GM18517 (cell line): ENCODE measurements at regions not wholly inside any gene's neighbourhood (a gene's known extent, or its start where the extent isn't known, plus 50 kb on each side); places are given as distances from the start of the nearest gene placed in this dataset.

Experiments
- ATAC-seq: cut with Tn5 transposase; IDR thresholded peaks from one replicate; pipeline ENCODE4 v1.9.1; 2021; ENCODE audit warnings: mild to moderate bottlenecking, moderate library complexity; ENCODE audit not compliant: unreplicated experiment

- no peak for ATAC-seq
Observed at GRCh38 chr5:153883854-153884611, 154.7 kb downstream of the FAM114A2 start.

- ATAC-seq, result no peak
Observed at GRCh38 chr5:153881687-153882086, 157.0 kb downstream of the FAM114A2 start.

GRCh38 chr5:153880106-153880505 is 158.6 kb downstream of the FAM114A2 start:
- no peak for ATAC-seq

GRCh38 chr5:153879596-153879995 is 159.1 kb downstream of the FAM114A2 start:
- no peak for ATAC-seq

- no peak for ATAC-seq
Observed at GRCh38 chr5:153866176-153866575, 172.5 kb downstream of the FAM114A2 start.

- no peak for ATAC-seq
Observed at GRCh38 chr5:153865016-153865415, 173.7 kb downstream of the FAM114A2 start.

GRCh38 chr5:153863951-153864350 is 174.8 kb downstream of the FAM114A2 start:
- no peak for ATAC-seq
